MM.1S (cell line): ENCODE measurements at regions not wholly inside any gene's neighbourhood (a gene's known extent, or its start where the extent isn't known, plus 50 kb on each side); places are given as distances from the start of the nearest gene placed in this dataset.

Experiments
- CTCF ChIP-seq: fragments of 300-600 bp; sonication (generic); IDR thresholded peaks from 2 replicates; pipeline ENCODE4 v1.5.1; 2016; ENCODE audit warnings: antibody characterized with exemption, low read length, mixed read lengths
- EZH2 ChIP-seq: fragments of 300-600 bp; sonication (generic); optimal IDR thresholded peaks from 2 replicates; pipeline ENCODE3; 2017; ENCODE audit warnings: low read depth, mild to moderate bottlenecking, antibody characterized with exemption, low read length, mixed read lengths
- EZH2phosphoT487 ChIP-seq: fragments of 300-600 bp; sonication (generic); IDR thresholded peaks from 2 replicates; pipeline ENCODE4 v1.6.1; 2018; ENCODE audit warnings: antibody characterized with exemption, low read length

GRCh38 chr11:29032384-29033149 lies 924.4 kb downstream of the METTL15 start:
- TF ChIP-seq EZH2 (no peak), CTCF (no peak), EZH2phosphoT487 (no peak)
